DND-41 (cell line): ENCODE measurements at regions not wholly inside any gene's neighbourhood (a gene's known extent, or its start where the extent isn't known, plus 50 kb on each side); places are given as distances from the start of the nearest gene placed in this dataset.

ENCODE experiments used
- ATAC-seq: fragments of 200-7000 bp; cut with Tn5 transposase; 3 replicates; pipeline ENCODE4 v1.9.1; 2021; ENCODE audit warnings: low read depth; ENCODE audit not compliant: insufficient read depth
- DNase-seq: peaks from one replicate; pipeline ENCODE4 v3.0.0-alpha.2; 2020
- H2AFZ ChIP-seq: 2 replicates; pipeline ENCODE4 v1.6.0; 2012; ENCODE audit warnings: low read depth, low read length
- H3K27ac ChIP-seq: 2 replicates; pipeline ENCODE4 v1.5.1; 2012; ENCODE audit warnings: low read length, inconsistent platforms
- H3K27me3 ChIP-seq: fragments of 200-600 bp; sonication (generic); 2 replicates; pipeline ENCODE4 v1.6.0; 2012; ENCODE audit warnings: low read length, mild to moderate bottlenecking, inconsistent platforms; ENCODE audit not compliant: insufficient read depth, poor library complexity
- H3K36me3 ChIP-seq: 2 replicates; pipeline ENCODE4 v1.5.1; 2012; ENCODE audit warnings: low read length, inconsistent platforms; ENCODE audit not compliant: insufficient read depth
- H3K4me1 ChIP-seq: 2 replicates; pipeline ENCODE4 v1.5.1; 2012; ENCODE audit warnings: mild to moderate bottlenecking, low read length; ENCODE audit not compliant: insufficient read depth
- H3K4me2 ChIP-seq: 2 replicates; pipeline ENCODE4 v1.6.0; 2012; ENCODE audit warnings: mild to moderate bottlenecking, moderate library complexity, low read length, inconsistent platforms; ENCODE audit not compliant: insufficient read depth
- H3K4me3 ChIP-seq, 2 experiments: fragments of 200-600 bp in 1 of 2; shearing (Covaris generic) in 1 of 2; 2 replicates each; pipeline ENCODE4 v1.5.1; 2012 to 2016; ENCODE audit warnings: inconsistent platforms in 2 of 2, low read length in 2 of 2, mild to moderate bottlenecking in 2 of 2, low read depth in 1 of 2, moderate library complexity in 1 of 2
- H3K79me2 ChIP-seq: 2 replicates; pipeline ENCODE4 v1.6.0; 2012; ENCODE audit warnings: low read length, inconsistent platforms; ENCODE audit not compliant: insufficient read depth
- H3K9ac ChIP-seq: 2 replicates; pipeline ENCODE4 v1.6.0; 2012; ENCODE audit warnings: low read depth, mild to moderate bottlenecking, inconsistent platforms, low read length, moderate library complexity
- H3K9me3 ChIP-seq: 2 replicates; pipeline ENCODE4 v1.5.1; 2012; ENCODE audit warnings: low read length, moderate library complexity, mild to moderate bottlenecking, inconsistent platforms; ENCODE audit not compliant: insufficient read depth, severe bottlenecking
- H4K20me1 ChIP-seq: 2 replicates; pipeline ENCODE4 v1.6.0; 2012; ENCODE audit warnings: low read length; ENCODE audit not compliant: insufficient read depth
- CTCF ChIP-seq: IDR thresholded peaks from 2 replicates; pipeline ENCODE4 v1.5.1; 2012; ENCODE audit warnings: borderline replicate concordance, low read length, moderate library complexity, mild to moderate bottlenecking; ENCODE audit not compliant: poor library complexity, severe bottlenecking; ENCODE audit errors: extremely low read depth
- EZH2 ChIP-seq: IDR thresholded peaks from 3 replicates; pipeline ENCODE4 v1.6.1; 2012; ENCODE audit warnings: borderline replicate concordance, low read depth, mild to moderate bottlenecking, moderate library complexity, low read length, inconsistent platforms; ENCODE audit not compliant: severe bottlenecking

- Histone ChIP-seq H3K4me2 (no peak overlapping the region), H4K20me1 (no peaks in the 10 kb centered on the region), H3K79me2 (no peaks in the 10 kb centered on the region), H3K36me3 (no peaks in the 10 kb centered on the region), H3K27ac (no peak overlapping the region), H3K9ac (no peak overlapping the region), H3K4me1 (no peaks in the 10 kb centered on the region), H3K9me3 (peaks cover 3% of the 10 kb centered on the region), H2AFZ (no peak overlapping the region), H3K27me3 (no peaks in the 10 kb centered on the region), H3K4me3 (no peak overlapping the region)
- ATAC-seq, result no peak
- TF ChIP-seq CTCF (no peak), EZH2 (no peak)
- DNase-seq, result no peak
Observed at GRCh38 chr18:4888251-4889040, 308.6 kb downstream of the AKAIN1 start.

- Histone ChIP-seq H3K9ac (no peak overlapping the region), H3K27me3 (no peaks in the 10 kb centered on the region), H3K4me1 (no peaks in the 10 kb centered on the region), H3K4me2 (no peak overlapping the region), H3K27ac (no peak overlapping the region), H3K4me3 (no peak overlapping the region), H3K36me3 (no peaks in the 10 kb centered on the region), H3K9me3 (no peaks in the 10 kb centered on the region), H4K20me1 (no peaks in the 10 kb centered on the region), H2AFZ (no peak overlapping the region), H3K79me2 (no peaks in the 10 kb centered on the region)
- ATAC-seq, result no peak
- TF ChIP-seq EZH2 (no peak), CTCF (no peak)
- no peak for DNase-seq
Observed at GRCh38 chr18:4878480-4878879, 318.6 kb downstream of the AKAIN1 start.

GRCh38 chr18:4871197-4871596 lies 325.9 kb downstream of the AKAIN1 start:
- H3K4me3 ChIP-seq, result no peak overlapping the region
- no peak for ATAC-seq
- no peaks in the 10 kb centered on the region for H4K20me1 ChIP-seq
- no peak overlapping the region for H3K27ac ChIP-seq
- no peak overlapping the region for H3K4me2 ChIP-seq
- no peak overlapping the region for H2AFZ ChIP-seq
- no peaks in the 10 kb centered on the region for H3K4me1 ChIP-seq
- H3K36me3 ChIP-seq, result no peaks in the 10 kb centered on the region
- H3K9ac ChIP-seq, result no peak overlapping the region
- no peak for DNase-seq
- H3K79me2 ChIP-seq, result no peaks in the 10 kb centered on the region
- TF ChIP-seq EZH2 (no peak), CTCF (no peak)
- no peaks in the 10 kb centered on the region for H3K27me3 ChIP-seq
- H3K9me3 ChIP-seq, result no peaks in the 10 kb centered on the region
